Parathyroid adenoma (tissue), 2 donors: ENCODE measurements at regions not wholly inside any gene's neighbourhood (a gene's known extent, or its start where the extent isn't known, plus 50 kb on each side); places are given as distances from the start of the nearest gene placed in this dataset.

Source experiments
- H2AFZ ChIP-seq: fragments of 300-600 bp; sonication (generic); one replicate; pipeline ENCODE4 v1.7.0; 2017; ENCODE audit warnings: antibody characterized with exemption, mild to moderate bottlenecking
- H3K27ac ChIP-seq: fragments of 300-600 bp; sonication (generic); one replicate; pipeline ENCODE4 v1.7.0; 2017
- H3K27me3 ChIP-seq: fragments of 300-600 bp; sonication (generic); one replicate; pipeline ENCODE4 v1.7.0; 2017; ENCODE audit warnings: low read length; ENCODE audit not compliant: control insufficient read depth, insufficient read depth
- H3K36me3 ChIP-seq: fragments of 300-600 bp; sonication (generic); one replicate; pipeline ENCODE4 v1.7.0; 2017; ENCODE audit warnings: low read length; ENCODE audit not compliant: control insufficient read depth, insufficient read depth
- H3K4me1 ChIP-seq: fragments of 300-600 bp; sonication (generic); one replicate; pipeline ENCODE4 v1.7.0; 2017; ENCODE audit warnings: control low read depth
- H3K4me2 ChIP-seq: fragments of 300-600 bp; sonication (generic); one replicate; pipeline ENCODE4 v1.7.0; 2017; ENCODE audit warnings: low read length
- H3K4me3 ChIP-seq: fragments of 300-600 bp; sonication (generic); one replicate; pipeline ENCODE4 v1.7.0; 2017; ENCODE audit warnings: low read depth, low read length
- H3K79me2 ChIP-seq: fragments of 300-600 bp; sonication (generic); one replicate; pipeline ENCODE4 v1.7.0; 2017; ENCODE audit warnings: control low read depth
- H3K9ac ChIP-seq: fragments of 300-600 bp; sonication (generic); one replicate; pipeline ENCODE4 v1.7.0; 2017; ENCODE audit warnings: mild to moderate bottlenecking
- H3K9me3 ChIP-seq: fragments of 300-600 bp; sonication (generic); one replicate; pipeline ENCODE4 v1.7.0; 2017; ENCODE audit warnings: low read length; ENCODE audit not compliant: control insufficient read depth
- TF ChIP-seq, protein P1 (sequence below): fragments of 300-600 bp; sonication (generic); IDR thresholded peaks from one replicate; pipeline ENCODE4 v1.7.0; 2017; ENCODE audit warnings: antibody characterized with exemption, mild to moderate bottlenecking
- donor health status: primary hyperparathyroidism.

DNA sequence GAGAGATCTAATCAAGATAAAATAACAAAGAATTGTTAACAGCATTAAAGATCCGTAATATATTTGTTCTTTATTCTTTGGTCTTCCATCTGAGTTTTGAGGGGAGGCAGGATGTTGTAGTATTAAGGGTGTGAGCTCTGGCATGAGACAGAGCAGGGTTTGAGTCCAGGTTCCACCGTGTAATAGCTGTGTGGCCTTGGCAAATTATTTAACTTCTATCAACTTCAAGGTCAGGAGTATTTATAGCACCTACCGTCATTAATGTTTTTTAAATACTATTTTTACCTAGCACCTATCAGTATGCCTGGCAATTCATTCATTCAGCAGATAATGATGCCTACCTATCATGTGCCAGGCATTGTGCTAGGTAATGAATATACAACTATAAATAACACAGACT lies 180.1 kb upstream of the NABP1 start:
- Histone ChIP-seq H3K27ac (no peak overlapping the region), H3K36me3 (no peaks in the 10 kb centered on the region), H3K9me3 (no peaks in the 10 kb centered on the region), H3K9ac (no peak overlapping the region), H3K27me3 (no peaks in the 10 kb centered on the region), H3K79me2 (no peaks in the 10 kb centered on the region), H3K4me1 (no peaks in the 10 kb centered on the region), H2AFZ (no peak overlapping the region), H3K4me2 (no peak overlapping the region), H3K4me3 (no peak overlapping the region)
- TF ChIP-seq, protein P1, sequence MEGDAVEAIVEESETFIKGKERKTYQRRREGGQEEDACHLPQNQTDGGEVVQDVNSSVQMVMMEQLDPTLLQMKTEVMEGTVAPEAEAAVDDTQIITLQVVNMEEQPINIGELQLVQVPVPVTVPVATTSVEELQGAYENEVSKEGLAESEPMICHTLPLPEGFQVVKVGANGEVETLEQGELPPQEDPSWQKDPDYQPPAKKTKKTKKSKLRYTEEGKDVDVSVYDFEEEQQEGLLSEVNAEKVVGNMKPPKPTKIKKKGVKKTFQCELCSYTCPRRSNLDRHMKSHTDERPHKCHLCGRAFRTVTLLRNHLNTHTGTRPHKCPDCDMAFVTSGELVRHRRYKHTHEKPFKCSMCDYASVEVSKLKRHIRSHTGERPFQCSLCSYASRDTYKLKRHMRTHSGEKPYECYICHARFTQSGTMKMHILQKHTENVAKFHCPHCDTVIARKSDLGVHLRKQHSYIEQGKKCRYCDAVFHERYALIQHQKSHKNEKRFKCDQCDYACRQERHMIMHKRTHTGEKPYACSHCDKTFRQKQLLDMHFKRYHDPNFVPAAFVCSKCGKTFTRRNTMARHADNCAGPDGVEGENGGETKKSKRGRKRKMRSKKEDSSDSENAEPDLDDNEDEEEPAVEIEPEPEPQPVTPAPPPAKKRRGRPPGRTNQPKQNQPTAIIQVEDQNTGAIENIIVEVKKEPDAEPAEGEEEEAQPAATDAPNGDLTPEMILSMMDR: no peak

DNA sequence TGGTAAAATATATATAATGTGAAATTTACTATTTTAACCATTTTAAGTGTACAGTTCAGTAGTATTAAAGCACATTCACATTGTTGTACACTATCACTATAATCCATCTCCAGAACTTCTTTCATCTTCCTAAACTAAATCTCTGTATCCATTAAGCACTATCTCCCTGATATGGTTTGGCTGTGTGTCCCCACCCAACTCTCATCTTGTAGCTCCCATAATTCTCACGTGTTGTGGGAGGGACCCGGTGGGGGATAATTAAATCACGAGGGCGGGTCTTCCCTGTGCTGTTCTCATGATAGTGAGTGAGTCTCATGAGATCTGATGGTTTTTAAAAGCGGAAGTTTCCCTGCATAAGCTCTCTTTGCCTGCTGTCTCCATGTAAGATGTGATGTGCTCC lies 178.9 kb upstream of the NABP1 start:
- no peak overlapping the region for H3K9ac ChIP-seq
- H3K27me3 ChIP-seq: no peaks in the 10 kb centered on the region
- H3K4me3 ChIP-seq: no peak overlapping the region
- H3K79me2 ChIP-seq: no peaks in the 10 kb centered on the region
- H3K9me3 ChIP-seq: no peaks in the 10 kb centered on the region
- no peak overlapping the region for H3K4me2 ChIP-seq
- no peaks in the 10 kb centered on the region for H3K4me1 ChIP-seq
- no peak overlapping the region for H2AFZ ChIP-seq
- no peaks in the 10 kb centered on the region for H3K36me3 ChIP-seq
- H3K27ac ChIP-seq: no peak overlapping the region
- TF ChIP-seq, protein P1: no peak

DNA sequence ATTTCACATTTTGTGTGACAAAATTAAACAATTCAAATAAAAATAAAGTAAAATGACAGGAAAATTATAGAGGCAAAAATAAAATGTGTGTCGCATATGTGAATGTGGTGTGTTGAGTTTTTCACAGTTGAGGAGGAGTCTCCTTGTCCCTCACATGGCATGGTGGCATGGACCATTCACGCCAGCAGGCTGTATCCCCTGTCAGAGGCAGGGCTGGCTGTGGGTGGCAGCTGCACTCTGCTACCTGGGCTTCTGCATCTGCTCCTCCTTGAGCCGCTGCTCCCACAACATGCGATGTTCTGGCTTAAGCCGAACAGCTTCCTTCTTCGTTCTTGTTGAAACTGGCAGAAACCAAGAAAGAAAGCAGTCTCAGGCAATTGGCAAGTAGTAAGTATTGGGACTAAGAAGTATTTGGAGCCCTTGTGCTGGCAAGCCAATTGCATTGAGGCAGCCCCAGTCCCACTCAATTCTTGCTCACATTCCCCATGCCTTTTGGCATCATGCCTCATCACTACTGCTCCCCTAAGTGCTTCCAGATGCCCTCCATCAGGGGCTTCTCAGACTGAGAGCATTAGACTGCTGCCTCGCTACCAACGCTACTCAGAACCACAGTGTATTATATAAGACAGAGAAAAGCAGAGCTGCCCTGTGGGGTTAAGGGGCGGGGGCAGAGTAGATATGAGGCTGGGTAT lies 177.9 kb upstream of the NABP1 start:
- TF ChIP-seq, protein P1: no peak
- Histone ChIP-seq H3K27ac (no peak overlapping the region), H3K4me1 (no peaks in the 10 kb centered on the region), H3K36me3 (no peaks in the 10 kb centered on the region), H3K9me3 (no peaks in the 10 kb centered on the region), H3K4me3 (no peak overlapping the region), H3K27me3 (no peaks in the 10 kb centered on the region), H3K4me2 (no peak overlapping the region), H3K9ac (no peak overlapping the region), H2AFZ (no peak overlapping the region), H3K79me2 (no peaks in the 10 kb centered on the region)

DNA sequence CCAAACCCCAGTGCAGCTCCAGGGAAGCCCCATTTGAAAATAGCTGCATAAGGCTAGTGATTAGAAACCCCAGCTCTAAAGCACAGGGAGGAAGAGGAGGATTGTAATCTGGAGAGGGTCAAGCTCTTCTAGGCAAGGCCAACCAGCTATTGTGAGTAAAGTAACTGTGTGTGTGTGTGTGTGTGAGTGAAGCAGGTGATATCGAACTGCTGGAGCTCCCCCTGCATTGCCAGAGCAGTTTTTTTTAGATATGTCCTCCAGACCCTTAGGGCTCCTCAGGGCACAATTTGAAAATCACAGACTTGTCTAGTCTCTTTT lies 177.4 kb upstream of the NABP1 start:
- no peaks in the 10 kb centered on the region for H3K36me3 ChIP-seq
- no peaks in the 10 kb centered on the region for H3K79me2 ChIP-seq
- H3K4me1 ChIP-seq: no peaks in the 10 kb centered on the region
- H3K27me3 ChIP-seq: no peaks in the 10 kb centered on the region
- no peak overlapping the region for H3K4me3 ChIP-seq
- TF ChIP-seq, protein P1: no peak
- H3K4me2 ChIP-seq: no peak overlapping the region
- no peaks in the 10 kb centered on the region for H3K9me3 ChIP-seq
- H3K9ac ChIP-seq: no peak overlapping the region
- no peak overlapping the region for H2AFZ ChIP-seq
- H3K27ac ChIP-seq: no peak overlapping the region

DNA sequence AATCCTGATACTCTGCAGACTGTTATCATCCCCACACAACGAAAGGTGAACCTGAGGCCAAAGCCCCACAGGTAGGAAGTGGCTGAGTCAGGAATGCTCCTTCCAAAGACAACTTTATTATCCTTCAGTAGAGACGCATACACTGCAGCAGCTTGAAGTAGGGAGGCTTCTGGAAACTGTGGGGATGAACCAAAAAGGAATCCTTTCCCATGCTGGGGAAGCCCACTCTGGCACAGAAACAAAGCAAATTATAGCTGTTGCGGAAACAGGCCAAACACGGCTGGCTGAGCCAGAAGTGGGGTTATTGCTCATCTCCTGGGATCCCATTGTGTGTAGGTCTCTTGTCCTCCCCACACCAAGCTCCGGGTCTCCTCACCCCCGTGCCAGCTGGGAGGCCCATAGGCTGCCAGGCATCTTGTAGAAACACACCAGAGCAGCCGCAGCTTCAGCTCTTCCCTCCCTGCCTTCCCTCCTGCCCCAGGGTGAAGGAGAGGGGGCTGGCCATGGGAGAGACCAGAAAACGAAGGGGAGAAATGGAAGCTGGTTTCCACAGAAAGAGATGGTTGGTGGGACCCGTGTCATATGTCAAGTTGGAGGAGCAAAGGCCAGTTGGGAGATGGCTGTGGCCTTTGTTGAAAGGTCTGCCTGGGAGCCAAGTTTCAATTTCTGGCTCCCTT lies 176.9 kb upstream of the NABP1 start:
- Histone ChIP-seq H3K36me3 (no peaks in the 10 kb centered on the region), H2AFZ (peak overlapping the region; percentile 29), H3K27ac (peak overlapping the region; percentile 41), H3K4me3 (no peak overlapping the region), H3K4me2 (no peak overlapping the region), H3K9ac (no peak overlapping the region), H3K27me3 (no peaks in the 10 kb centered on the region), H3K9me3 (no peaks in the 10 kb centered on the region), H3K4me1 (no peaks in the 10 kb centered on the region), H3K79me2 (no peaks in the 10 kb centered on the region)
- TF ChIP-seq, protein P1: no peak
